Skeletal muscle tissue (tissue), 3 donors: ENCODE measurements at regions not wholly inside any gene's neighbourhood (a gene's known extent, or its start where the extent isn't known, plus 50 kb on each side); places are given as distances from the start of the nearest gene placed in this dataset.

Source experiments
- H3K27ac ChIP-seq: one replicate; pipeline ENCODE4 v1.7.0; 2013; ENCODE audit warnings: mild to moderate bottlenecking, low read depth, low read length, inconsistent platforms
- H3K27me3 ChIP-seq, 3 donors: one replicate each; pipeline ENCODE4 v1.7.0; 2013; ENCODE audit warnings: low read length in 3 of 3; ENCODE audit not compliant: control insufficient read depth in 3 of 3, insufficient read depth in 3 of 3
- H3K36me3 ChIP-seq, 3 donors: one replicate each; pipeline ENCODE4 v1.7.0; 2013; ENCODE audit warnings: low read length in 3 of 3; ENCODE audit not compliant: control insufficient read depth in 3 of 3, insufficient read depth in 3 of 3
- H3K4me1 ChIP-seq, 3 donors: one replicate each; pipeline ENCODE4 v1.7.0; 2013; ENCODE audit warnings: low read length in 3 of 3, mild to moderate bottlenecking in 3 of 3; ENCODE audit not compliant: control insufficient read depth in 3 of 3, insufficient read depth in 3 of 3
- H3K4me3 ChIP-seq, 3 donors: one replicate each; pipeline ENCODE4 v1.7.0; 2013; ENCODE audit warnings: low read length in 3 of 3
- H3K9ac ChIP-seq, 3 donors: one replicate each; pipeline ENCODE4 v1.7.0; 2013; ENCODE audit warnings: low read length in 3 of 3, mild to moderate bottlenecking in 3 of 3, moderate library complexity in 2 of 3, low read depth in 1 of 3
- H3K9me3 ChIP-seq, 3 donors: one replicate each; pipeline ENCODE4 v1.7.0; 2013; ENCODE audit warnings: low read length in 3 of 3; ENCODE audit not compliant: control insufficient read depth in 3 of 3
- donor health status: Osteomylitis.

GRCh38 chr9:22240619-22241018 is 206.0 kb upstream of the DMRTA1 start:
- no peak overlapping the region for H3K27ac ChIP-seq
- no peaks in the 10 kb centered on the region for H3K27me3 ChIP-seq
- H3K4me3 ChIP-seq: no peak overlapping the region
- H3K9me3 ChIP-seq: no peaks in the 10 kb centered on the region
- H3K9ac ChIP-seq: no peak overlapping the region
- H3K4me1 ChIP-seq: peaks cover 0 to 5% (median 0%) of the 10 kb centered on the region in 3 donors
- no peaks in the 10 kb centered on the region for H3K36me3 ChIP-seq

GRCh38 chr9:22241024-22241423 is 205.6 kb upstream of the DMRTA1 start:
- Histone ChIP-seq H3K36me3 (no peaks in the 10 kb centered on the region), H3K9ac (no peak overlapping the region), H3K27ac (no peak overlapping the region), H3K4me3 (no peak overlapping the region), H3K9me3 (no peaks in the 10 kb centered on the region), H3K4me1 (peaks cover 0 to 5% (median 0%) of the 10 kb centered on the region in 3 donors), H3K27me3 (no peaks in the 10 kb centered on the region)

- H3K4me1 ChIP-seq: peaks cover 0 to 5% (median 0%) of the 10 kb centered on the region in 3 donors
- no peaks in the 10 kb centered on the region for H3K36me3 ChIP-seq
- no peaks in the 10 kb centered on the region for H3K9me3 ChIP-seq
- H3K27me3 ChIP-seq: no peaks in the 10 kb centered on the region
- H3K9ac ChIP-seq: no peak overlapping the region
- H3K27ac ChIP-seq: no peak overlapping the region
- no peak overlapping the region for H3K4me3 ChIP-seq
Measured at GRCh38 chr9:22241611-22242010, 205.0 kb upstream of the DMRTA1 start.

- Histone ChIP-seq H3K27ac (no peak overlapping the region), H3K4me1 (no peaks in the 10 kb centered on the region), H3K27me3 (no peaks in the 10 kb centered on the region), H3K36me3 (no peaks in the 10 kb centered on the region), H3K4me3 (no peak overlapping the region), H3K9me3 (no peaks in the 10 kb centered on the region), H3K9ac (no peak overlapping the region)
Measured at GRCh38 chr9:22244139-22245011, 202.2 kb upstream of the DMRTA1 start.

- H3K27me3 ChIP-seq: no peaks in the 10 kb centered on the region
- H3K36me3 ChIP-seq: no peaks in the 10 kb centered on the region
- H3K27ac ChIP-seq: no peak overlapping the region
- no peaks in the 10 kb centered on the region for H3K4me1 ChIP-seq
- peaks cover 0 to 9% (median 0%) of the 10 kb centered on the region in 3 donors for H3K9me3 ChIP-seq
- no peak overlapping the region for H3K4me3 ChIP-seq
- no peak overlapping the region for H3K9ac ChIP-seq
Measured at GRCh38 chr9:22255337-22255736, 191.3 kb upstream of the DMRTA1 start.

- Histone ChIP-seq H3K27ac (no peak overlapping the region), H3K4me1 (no peaks in the 10 kb centered on the region), H3K36me3 (no peaks in the 10 kb centered on the region), H3K27me3 (no peaks in the 10 kb centered on the region), H3K4me3 (no peak overlapping the region), H3K9me3 (peaks cover 0 to 6% (median 0%) of the 10 kb centered on the region in 3 donors), H3K9ac (no peak overlapping the region)
Measured at GRCh38 chr9:22256381-22256780, 190.2 kb upstream of the DMRTA1 start.

GRCh38 chr9:22257026-22257816 is 189.4 kb upstream of the DMRTA1 start:
- Histone ChIP-seq H3K9ac (no peak overlapping the region), H3K27me3 (no peaks in the 10 kb centered on the region)

GRCh38 chr9:22265038-22265437 is 181.6 kb upstream of the DMRTA1 start:
- Histone ChIP-seq H3K4me3 (no peak overlapping the region), H3K27ac (no peak overlapping the region), H3K9me3 (peaks cover 0 to 13% (median 3%) of the 10 kb centered on the region in 3 donors), H3K9ac (no peak overlapping the region), H3K36me3 (no peaks in the 10 kb centered on the region), H3K27me3 (no peaks in the 10 kb centered on the region), H3K4me1 (no peaks in the 10 kb centered on the region)

More at GRCh38 chr9:22257026-22257816, 189.4 kb upstream of the DMRTA1 start:
- Histone ChIP-seq H3K27ac (no peak overlapping the region), H3K36me3 (no peaks in the 10 kb centered on the region), H3K4me3 (no peak overlapping the region), H3K9me3 (no peaks in the 10 kb centered on the region), H3K4me1 (no peaks in the 10 kb centered on the region)

GRCh38 chr9:22265534-22265933 is 181.1 kb upstream of the DMRTA1 start:
- no peak overlapping the region for H3K27ac ChIP-seq
- H3K27me3 ChIP-seq: no peaks in the 10 kb centered on the region
- no peaks in the 10 kb centered on the region for H3K36me3 ChIP-seq
- H3K4me1 ChIP-seq: no peaks in the 10 kb centered on the region
- H3K9me3 ChIP-seq: peaks cover 0 to 13% (median 3%) of the 10 kb centered on the region in 3 donors
- no peak overlapping the region for H3K4me3 ChIP-seq
- H3K9ac ChIP-seq: no peak overlapping the region

- no peak overlapping the region for H3K9ac ChIP-seq
- H3K4me3 ChIP-seq: no peak overlapping the region
- H3K27me3 ChIP-seq: no peaks in the 10 kb centered on the region
- H3K36me3 ChIP-seq: no peaks in the 10 kb centered on the region
- no peak overlapping the region for H3K27ac ChIP-seq
- H3K4me1 ChIP-seq: no peaks in the 10 kb centered on the region
- no peaks in the 10 kb centered on the region for H3K9me3 ChIP-seq
Measured at GRCh38 chr9:22274477-22274876, 172.1 kb upstream of the DMRTA1 start.
